ENCODE measurements at regions not wholly inside any gene's neighbourhood (a gene's known extent, or its start where the extent isn't known, plus 50 kb on each side); places are given as distances from the start of the nearest gene placed in this dataset.

DNA sequence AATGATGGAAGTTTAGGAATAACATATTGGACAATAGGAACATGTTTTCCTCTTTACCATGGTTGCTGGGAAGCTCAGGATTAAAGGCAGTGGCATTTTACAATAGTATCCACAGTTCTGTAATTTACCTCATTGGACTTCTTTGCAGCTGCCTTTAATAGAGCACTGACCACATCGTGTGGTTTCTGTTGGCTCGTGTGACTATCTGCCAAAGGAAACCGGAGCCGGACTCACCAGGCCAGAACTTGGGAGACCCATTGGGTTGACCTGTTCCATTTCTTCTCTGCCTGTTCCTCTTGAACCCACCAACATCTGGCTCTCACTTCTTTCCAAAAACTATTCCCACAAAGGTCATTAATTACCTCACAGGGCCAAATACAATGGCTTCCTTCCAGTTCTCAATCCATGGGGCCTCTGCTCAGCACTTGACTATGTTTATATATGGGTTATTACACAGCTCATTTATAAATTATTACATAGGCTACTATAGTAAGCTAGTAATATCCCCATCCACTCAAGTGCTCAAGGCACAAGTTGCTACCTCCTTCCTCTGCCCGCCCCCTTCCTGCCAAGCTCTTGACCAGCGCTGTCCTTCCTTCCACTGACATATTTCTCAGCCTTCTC, 121.5 kb upstream of the VASH1 start:
- TF ChIP-seq, protein P1, sequence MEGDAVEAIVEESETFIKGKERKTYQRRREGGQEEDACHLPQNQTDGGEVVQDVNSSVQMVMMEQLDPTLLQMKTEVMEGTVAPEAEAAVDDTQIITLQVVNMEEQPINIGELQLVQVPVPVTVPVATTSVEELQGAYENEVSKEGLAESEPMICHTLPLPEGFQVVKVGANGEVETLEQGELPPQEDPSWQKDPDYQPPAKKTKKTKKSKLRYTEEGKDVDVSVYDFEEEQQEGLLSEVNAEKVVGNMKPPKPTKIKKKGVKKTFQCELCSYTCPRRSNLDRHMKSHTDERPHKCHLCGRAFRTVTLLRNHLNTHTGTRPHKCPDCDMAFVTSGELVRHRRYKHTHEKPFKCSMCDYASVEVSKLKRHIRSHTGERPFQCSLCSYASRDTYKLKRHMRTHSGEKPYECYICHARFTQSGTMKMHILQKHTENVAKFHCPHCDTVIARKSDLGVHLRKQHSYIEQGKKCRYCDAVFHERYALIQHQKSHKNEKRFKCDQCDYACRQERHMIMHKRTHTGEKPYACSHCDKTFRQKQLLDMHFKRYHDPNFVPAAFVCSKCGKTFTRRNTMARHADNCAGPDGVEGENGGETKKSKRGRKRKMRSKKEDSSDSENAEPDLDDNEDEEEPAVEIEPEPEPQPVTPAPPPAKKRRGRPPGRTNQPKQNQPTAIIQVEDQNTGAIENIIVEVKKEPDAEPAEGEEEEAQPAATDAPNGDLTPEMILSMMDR (conservative IDR thresholded peaks at IDR 0.05; ENCODE audit: low read length): no peak
- TF ChIP-seq EZH2phosphoT487 (IDR thresholded peaks at IDR 0.05; ENCODE audit: borderline replicate concordance, low read depth, low read length): no peak

All from OCI-LY7 (cell line).